ENCODE measurements at regions not wholly inside any gene's neighbourhood (a gene's known extent, or its start where the extent isn't known, plus 50 kb on each side); places are given as distances from the start of the nearest gene placed in this dataset.

- Histone ChIP-seq H3F3A (ENCODE audit: insufficient read depth, low read length) (no peaks in the 10 kb centered on the region), H3K27ac (ENCODE audit: low read depth, low read length, poor library complexity, severe bottlenecking) (no peak overlapping the region), H4K20me1 (ENCODE audit: insufficient read depth, low read length) (no peaks in the 10 kb centered on the region), H3K4me3 (ENCODE audit: low read depth, low read length, poor library complexity, severe bottlenecking) (no peak overlapping the region), H3K9me3 (ENCODE audit: low read length) (no peaks in the 10 kb centered on the region), H3K4me2 (ENCODE audit: low read length) (no peak overlapping the region), H2AFZ (ENCODE audit: low read length) (no peak overlapping the region), H3K79me2 (ENCODE audit: insufficient read depth, low read length) (no peaks in the 10 kb centered on the region), H3K9me2 (ENCODE audit: low read depth, low read length) (no peaks in the 10 kb centered on the region), H3K36me3 (ENCODE audit: insufficient read depth, low read length) (no peaks in the 10 kb centered on the region), H3K27me3 (ENCODE audit: insufficient read depth, low read length) (no peaks in the 10 kb centered on the region), H3K4me1 (ENCODE audit: insufficient read depth, low read length, severe bottlenecking) (no peaks in the 10 kb centered on the region), H3K9ac (ENCODE audit: low read length) (no peak overlapping the region)
- TF ChIP-seq CTCF (IDR thresholded peaks at IDR 0.05; ENCODE audit: low read length) (no peak), EZH2 (IDR thresholded peaks at IDR 0.05; ENCODE audit: borderline replicate concordance, low read length) (no peak)
These were observed 271.7 kb downstream of the HTR1A start for GRCh38 chr5:63690546-63690945.

- no peak overlapping the region for H3K4me2 ChIP-seq (ENCODE audit: low read length)
- H3K9ac ChIP-seq (ENCODE audit: low read length): no peak overlapping the region
- no peak for TF ChIP-seq CTCF (IDR thresholded peaks at IDR 0.05; ENCODE audit: low read length)
- TF ChIP-seq EZH2 (IDR thresholded peaks at IDR 0.05; ENCODE audit: borderline replicate concordance, low read length): no peak
- no peaks in the 10 kb centered on the region for H3K36me3 ChIP-seq (ENCODE audit: insufficient read depth, low read length)
- no peaks in the 10 kb centered on the region for H4K20me1 ChIP-seq (ENCODE audit: insufficient read depth, low read length)
- H3K27ac ChIP-seq (ENCODE audit: low read depth, low read length, poor library complexity, severe bottlenecking): no peak overlapping the region
- H3K9me3 ChIP-seq (ENCODE audit: low read length): no peaks in the 10 kb centered on the region
- no peak overlapping the region for H2AFZ ChIP-seq (ENCODE audit: low read length)
- H3K4me1 ChIP-seq (ENCODE audit: insufficient read depth, low read length, severe bottlenecking): no peaks in the 10 kb centered on the region
- no peaks in the 10 kb centered on the region for H3F3A ChIP-seq (ENCODE audit: insufficient read depth, low read length)
- no peaks in the 10 kb centered on the region for H3K27me3 ChIP-seq (ENCODE audit: insufficient read depth, low read length)
- H3K9me2 ChIP-seq (ENCODE audit: low read depth, low read length): no peaks in the 10 kb centered on the region
- no peak overlapping the region for H3K4me3 ChIP-seq (ENCODE audit: low read depth, low read length, poor library complexity, severe bottlenecking)
- H3K79me2 ChIP-seq (ENCODE audit: insufficient read depth, low read length): no peaks in the 10 kb centered on the region
These were observed 274.3 kb downstream of the HTR1A start for GRCh38 chr5:63687854-63688516.

- Histone ChIP-seq H3K4me3 (ENCODE audit: low read depth, low read length, poor library complexity, severe bottlenecking) (no peak overlapping the region), H4K20me1 (ENCODE audit: insufficient read depth, low read length) (no peaks in the 10 kb centered on the region), H3K9ac (ENCODE audit: low read length) (no peak overlapping the region), H3K9me3 (ENCODE audit: low read length) (no peaks in the 10 kb centered on the region), H3K27ac (ENCODE audit: low read depth, low read length, poor library complexity, severe bottlenecking) (no peak overlapping the region), H3K4me1 (ENCODE audit: insufficient read depth, low read length, severe bottlenecking) (no peaks in the 10 kb centered on the region), H3K36me3 (ENCODE audit: insufficient read depth, low read length) (no peaks in the 10 kb centered on the region), H3K4me2 (ENCODE audit: low read length) (no peak overlapping the region), H3F3A (ENCODE audit: insufficient read depth, low read length) (no peaks in the 10 kb centered on the region), H2AFZ (ENCODE audit: low read length) (no peak overlapping the region), H3K9me2 (ENCODE audit: low read depth, low read length) (no peaks in the 10 kb centered on the region), H3K79me2 (ENCODE audit: insufficient read depth, low read length) (no peaks in the 10 kb centered on the region), H3K27me3 (ENCODE audit: insufficient read depth, low read length) (no peaks in the 10 kb centered on the region)
- no peak for TF ChIP-seq CTCF (IDR thresholded peaks at IDR 0.05; ENCODE audit: low read length)
- TF ChIP-seq EZH2 (IDR thresholded peaks at IDR 0.05; ENCODE audit: borderline replicate concordance, low read length): no peak
These were observed 275.3 kb downstream of the HTR1A start for GRCh38 chr5:63686938-63687337.

Measured in OCI-LY1 (cell line).